Gastroesophageal sphincter (tissue), 3 donors: ENCODE measurements at regions not wholly inside any gene's neighbourhood (a gene's known extent, or its start where the extent isn't known, plus 50 kb on each side); places are given as distances from the start of the nearest gene placed in this dataset.

Source experiments
- CTCF ChIP-seq, 4 experiments: fragments of 200-600 bp in 2 of 4; fragments of 450-650 bp in 2 of 4; sonication (generic) in 1 of 4; IDR thresholded peaks; one replicate each; pipeline ENCODE4 v1.5.1; 2017 to 2019; ENCODE audit warnings: antibody characterized with exemption in 4 of 4, mild to moderate bottlenecking in 2 of 4, moderate library complexity in 2 of 4
- POLR2A ChIP-seq, 2 donors: fragments of 450-650 bp; IDR thresholded peaks; one replicate each; pipeline ENCODE4 v1.6.1; 2017; ENCODE audit warnings: antibody characterized with exemption in 2 of 2, mild to moderate bottlenecking in 2 of 2, moderate library complexity in 1 of 2

GRCh38 chr13:107643615-107644014 is 571.7 kb downstream of the LIG4 start:
- TF ChIP-seq CTCF (IDR thresholded peaks at IDR 0.05): no peak
- TF ChIP-seq POLR2A (IDR thresholded peaks at IDR 0.05): no peak
